ENCODE measurements at regions not wholly inside any gene's neighbourhood (a gene's known extent, or its start where the extent isn't known, plus 50 kb on each side); places are given as distances from the start of the nearest gene placed in this dataset.
"Not testable (repeated sequence)": the region's sequence is repeated elsewhere in the genome, so short reads cannot be mapped to it uniquely, and the experiment has no call there.

DNA sequence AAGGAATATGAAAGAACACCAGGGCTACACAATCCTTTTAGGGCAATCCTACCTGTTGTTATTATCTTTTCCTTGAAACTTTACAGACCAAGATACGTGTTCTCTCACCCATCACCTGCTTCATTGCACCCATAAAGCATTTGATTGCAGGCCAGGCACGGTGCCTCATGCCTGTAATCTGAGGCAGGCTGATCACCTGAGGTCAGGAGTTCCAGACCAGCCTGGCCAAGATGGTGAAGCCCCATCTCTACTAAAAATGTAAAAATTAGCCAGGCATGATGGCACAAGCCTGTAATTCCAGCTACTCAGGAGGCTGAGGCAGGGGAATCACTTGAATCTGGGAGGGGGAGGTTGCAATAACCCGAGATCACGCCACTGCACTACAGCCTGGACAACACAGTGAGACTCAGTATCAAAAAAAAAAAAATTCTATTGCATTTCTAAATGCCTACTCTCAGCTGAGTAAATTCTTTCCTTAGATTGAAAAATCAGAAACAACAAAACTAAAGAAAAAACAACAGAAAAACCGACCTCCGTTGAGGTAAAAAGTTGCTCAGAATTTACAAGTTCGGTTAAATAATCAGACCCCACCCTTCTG is 183.7 kb upstream of the TMEM132C start:
- no peak for DNase-seq (ENCODE audit: low read depth in 2 of 2)

DNA sequence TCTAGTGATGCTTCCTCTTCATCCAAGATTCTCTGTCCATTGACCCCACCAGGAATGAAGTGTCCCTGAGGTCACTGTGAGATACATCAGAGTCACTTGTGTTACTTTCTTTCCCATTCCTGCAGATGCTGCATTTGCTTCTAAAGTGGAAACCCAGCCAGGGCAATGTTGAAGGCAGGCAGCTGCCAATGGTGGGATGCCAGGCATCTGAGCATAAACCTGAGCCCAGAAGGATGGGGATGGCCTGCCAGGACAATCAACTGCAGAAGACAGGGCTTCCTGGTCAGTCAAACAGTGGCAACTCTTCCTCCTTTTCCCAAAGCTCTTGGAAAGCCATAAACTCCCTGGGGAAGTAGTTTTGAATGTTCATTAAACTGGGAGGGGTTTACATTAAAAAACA is 178.0 kb upstream of the TMEM132C start:
- no peak for DNase-seq (ENCODE audit: low read depth in 2 of 2)

GRCh38 chr12:128089961-128090360 is 177.0 kb upstream of the TMEM132C start:
- DNase-seq (ENCODE audit: low read depth in 2 of 2), result no peak

- DNase-seq (ENCODE audit: low read depth in 2 of 2), result no peak
Measured at GRCh38 chr12:128091101-128091720, 175.8 kb upstream of the TMEM132C start.

DNA sequence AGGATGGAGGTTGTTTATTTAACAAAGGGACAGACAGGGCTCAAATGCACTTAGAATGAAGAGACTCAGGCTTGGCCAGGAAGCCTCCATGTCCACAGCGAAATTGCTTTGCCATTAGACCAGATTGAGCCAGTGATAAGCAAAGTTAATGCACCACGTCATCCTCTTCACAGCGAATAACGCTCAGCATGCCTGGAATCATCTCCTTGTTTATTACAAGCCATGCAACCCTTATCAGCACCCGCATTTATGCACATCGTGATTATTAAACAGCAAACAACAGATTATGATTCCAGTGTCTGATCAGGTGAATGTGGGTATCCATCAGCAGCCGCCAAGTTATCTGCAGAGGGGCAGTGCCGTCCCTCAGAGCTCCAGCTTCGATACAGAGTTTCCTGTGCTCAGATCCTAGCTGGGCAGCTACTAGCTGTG is 175.0 kb upstream of the TMEM132C start:
- DNase-seq (ENCODE audit: low read depth in 2 of 2), result no peak

DNA sequence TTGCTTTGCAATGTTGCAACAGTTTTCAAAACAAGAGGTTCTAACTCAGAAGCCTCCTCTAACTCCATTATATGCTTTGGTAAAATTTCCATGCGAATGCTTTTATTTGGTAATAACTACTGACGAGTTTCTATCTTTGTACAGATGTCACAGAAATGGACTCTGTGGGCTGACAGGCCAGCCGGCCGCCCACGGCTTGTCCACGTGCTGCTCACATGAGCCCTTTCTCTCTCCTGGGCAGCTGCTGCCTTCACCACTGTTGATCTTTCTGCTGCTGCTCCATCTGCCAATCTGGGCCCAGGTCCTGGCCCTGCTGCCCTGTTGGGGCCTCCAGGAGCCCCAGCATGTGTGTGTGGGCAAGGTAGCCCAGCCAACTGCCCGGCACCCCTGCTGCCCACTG is 168.2 kb upstream of the TMEM132C start:
- no peak for DNase-seq (ENCODE audit: low read depth in 2 of 2)

- DNase-seq (ENCODE audit: low read depth in 2 of 2), result no peak
Measured at GRCh38 chr12:128103152-128103551, 163.8 kb upstream of the TMEM132C start.

DNA sequence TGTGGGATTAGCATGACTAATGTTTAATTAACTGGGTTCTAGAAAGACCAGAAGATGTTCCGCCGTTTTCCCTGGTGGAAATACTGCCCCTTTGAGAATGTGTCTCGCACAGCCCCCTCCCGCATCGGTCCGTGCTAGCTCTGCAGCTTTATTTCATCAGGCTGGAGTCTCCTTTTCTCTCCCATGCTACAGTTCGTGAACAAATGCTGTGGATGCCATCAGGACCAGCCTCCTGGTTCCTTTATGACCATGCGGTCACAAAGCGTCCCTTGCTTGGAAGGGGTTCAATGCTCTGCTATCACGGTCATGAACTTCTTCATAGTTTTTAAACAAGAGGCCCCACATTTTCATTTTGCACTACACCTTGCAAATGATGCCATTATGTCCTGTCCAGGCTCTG is 157.7 kb upstream of the TMEM132C start:
- no peak for DNase-seq (ENCODE audit: low read depth in 2 of 2)

DNA sequence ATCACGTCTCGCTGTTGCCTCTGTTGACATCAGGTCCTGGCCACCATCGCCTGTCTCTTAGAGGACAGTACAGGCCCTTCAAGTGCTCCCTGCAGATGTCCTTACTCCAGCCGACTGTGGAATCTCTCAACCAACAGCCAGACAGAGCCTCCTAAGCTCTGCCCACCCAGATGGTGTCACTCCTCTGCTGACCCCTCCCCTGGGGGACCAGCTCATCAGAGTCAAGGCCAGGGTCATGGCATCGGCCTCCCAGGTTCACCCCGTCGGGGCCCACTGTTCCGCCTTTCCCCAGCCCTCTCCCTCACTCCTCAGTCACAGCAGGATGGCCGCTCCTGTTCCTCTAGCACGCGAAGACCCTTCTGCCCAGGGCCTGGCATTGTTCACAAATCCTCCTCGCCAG is 157.3 kb upstream of the TMEM132C start:
- no peak for DNase-seq (ENCODE audit: low read depth in 2 of 2)

DNA sequence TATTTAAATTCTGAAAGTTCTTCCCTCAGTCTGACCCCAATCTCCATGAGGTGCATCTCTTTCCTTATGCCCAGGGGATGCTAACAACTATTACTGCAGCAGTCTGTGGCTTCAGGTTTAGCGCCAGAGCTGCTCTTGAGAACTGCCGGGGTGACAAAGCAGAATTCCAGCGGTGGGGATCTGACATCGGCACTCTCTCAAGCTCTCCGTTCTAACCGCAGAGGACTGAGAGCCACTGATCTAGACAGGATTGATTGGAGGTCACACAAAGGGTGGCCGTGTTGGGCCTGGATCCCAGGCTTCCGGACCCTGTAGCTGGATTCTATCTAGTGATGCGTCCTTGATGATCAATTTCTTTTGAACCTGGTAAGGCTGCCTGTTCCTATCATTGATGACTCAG is 155.6 kb upstream of the TMEM132C start:
- no peak for DNase-seq (ENCODE audit: low read depth in 2 of 2)

GRCh38 chr12:128111951-128112350 is 155.0 kb upstream of the TMEM132C start:
- DNase-seq (ENCODE audit: low read depth in 2 of 2), result no peak

- not testable (repeated sequence) for DNase-seq (ENCODE audit: low read depth in 2 of 2)
Measured at GRCh38 chr12:128113250-128113649, 153.7 kb upstream of the TMEM132C start.

GRCh38 chr12:128114485-128114884 is 152.5 kb upstream of the TMEM132C start:
- no peak for DNase-seq (ENCODE audit: low read depth in 2 of 2)

- no peak for DNase-seq (ENCODE audit: low read depth in 2 of 2)
Measured at GRCh38 chr12:128116537-128116936, 150.4 kb upstream of the TMEM132C start.

DNA sequence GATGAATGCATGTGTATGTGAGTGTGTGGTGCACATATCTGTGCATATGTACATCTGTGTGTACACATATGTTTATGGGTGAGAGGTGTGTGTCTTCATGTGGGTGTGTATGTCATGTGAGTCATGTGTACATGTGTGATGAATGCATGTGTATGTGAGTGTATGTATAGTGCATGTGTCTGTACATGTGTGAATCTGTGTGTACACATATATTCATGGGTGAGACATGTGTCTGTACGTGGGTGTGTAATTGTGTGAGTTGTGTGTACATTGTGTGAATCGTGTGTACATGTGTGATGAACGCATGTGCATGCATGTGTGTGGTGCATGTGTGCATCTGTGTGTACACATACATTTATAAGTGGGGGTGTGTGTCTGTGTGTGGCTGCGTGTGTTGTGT is 146.9 kb upstream of the TMEM132C start:
- no peak for DNase-seq (ENCODE audit: low read depth in 2 of 2)

DNA sequence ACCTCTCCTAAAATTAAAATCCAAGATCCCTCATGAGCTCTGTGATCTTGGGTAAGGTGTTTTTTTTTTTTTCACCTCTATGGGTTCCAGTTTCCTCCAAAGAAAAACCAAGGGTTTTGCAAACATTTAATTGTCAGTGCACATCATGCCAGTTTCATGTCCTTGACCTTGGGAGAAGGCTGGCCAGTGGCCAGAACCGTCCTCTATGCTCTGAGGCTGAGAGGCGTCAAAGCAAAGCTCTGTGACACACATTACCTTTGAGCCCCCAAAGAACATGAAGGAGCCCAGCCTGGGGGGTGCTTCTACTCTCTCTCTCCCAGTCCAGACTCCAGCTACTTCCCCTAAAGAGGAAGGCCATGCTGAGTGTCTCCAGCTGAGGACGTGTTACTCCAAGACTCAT is 145.5 kb upstream of the TMEM132C start:
- no peak for DNase-seq (ENCODE audit: low read depth in 2 of 2)

GRCh38 chr12:128123096-128123495 is 143.9 kb upstream of the TMEM132C start:
- no peak for DNase-seq (ENCODE audit: low read depth in 2 of 2)

DNA sequence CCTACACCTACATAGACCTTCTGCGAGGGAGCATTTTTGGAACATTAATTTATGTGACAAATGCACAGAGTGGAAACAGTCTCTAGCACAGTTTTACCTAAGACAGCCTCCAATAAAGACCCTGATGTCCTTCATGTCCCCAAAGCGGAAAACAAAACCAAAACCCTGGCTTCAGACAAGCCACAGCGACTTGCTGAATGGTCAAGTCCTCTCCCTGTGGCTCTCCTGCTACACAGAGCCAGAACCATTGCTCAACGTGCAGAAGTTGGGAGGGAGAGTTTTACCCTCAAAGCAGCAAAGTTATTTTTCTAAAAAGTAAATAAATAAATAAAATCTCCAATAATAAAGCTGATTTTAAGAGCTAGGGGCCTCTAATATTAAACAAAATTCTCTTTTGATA is 135.0 kb upstream of the TMEM132C start:
- DNase-seq (ENCODE audit: low read depth in 2 of 2), result no peak

DNA sequence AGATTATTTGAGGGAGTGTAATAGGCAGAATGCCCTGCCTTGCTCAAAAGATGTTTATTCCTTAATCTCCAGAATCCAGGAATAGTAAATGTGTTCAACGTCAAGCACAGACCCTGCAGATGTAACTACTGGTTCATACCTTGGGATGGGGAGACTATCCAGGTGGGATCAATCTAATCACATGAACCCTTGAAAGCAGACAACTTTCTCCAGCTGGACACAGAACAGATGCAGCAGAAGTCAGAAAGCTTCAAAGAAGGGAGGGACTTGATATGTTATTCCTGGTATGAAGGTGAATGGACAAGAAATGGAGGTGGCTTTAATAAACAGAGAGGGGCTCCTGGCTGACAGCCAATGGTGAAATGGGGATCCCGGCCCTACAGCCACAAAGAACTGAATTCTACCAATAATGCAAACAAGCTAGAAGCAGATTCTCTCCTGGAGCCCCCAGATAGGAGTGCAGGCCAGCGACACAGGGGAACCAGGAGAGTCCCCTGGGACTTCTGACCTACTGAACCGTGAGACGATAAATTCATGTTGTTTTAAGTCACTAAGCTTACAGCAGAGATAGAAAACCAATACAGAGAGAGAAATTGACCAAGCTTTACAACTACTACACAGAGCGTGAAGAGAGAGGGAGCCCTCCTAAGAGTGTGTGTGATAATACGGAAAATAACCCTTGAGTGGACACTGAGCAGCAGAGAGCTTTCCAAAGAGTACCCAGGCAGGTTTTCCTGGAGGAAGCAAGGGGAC is 133.5 kb upstream of the TMEM132C start:
- no peak for DNase-seq (ENCODE audit: low read depth in 2 of 2)

DNA sequence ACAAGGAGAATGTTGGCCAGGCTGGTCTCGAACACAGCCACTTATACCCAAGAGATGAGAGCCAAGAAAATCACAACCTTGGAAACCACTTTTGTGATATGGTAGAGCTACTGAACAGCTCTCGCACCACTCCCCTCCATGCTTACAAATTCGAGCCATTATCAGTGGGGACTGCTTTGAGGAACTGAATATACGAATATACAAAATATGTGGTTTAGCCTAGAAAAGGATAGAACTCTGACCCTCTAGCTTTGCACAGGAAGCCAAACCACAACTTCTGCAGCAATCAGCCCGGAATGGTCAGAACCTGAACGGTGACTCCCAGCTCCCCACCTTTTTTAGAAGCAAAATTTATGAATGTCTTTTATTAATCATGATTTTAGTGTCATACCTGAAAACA is 129.8 kb upstream of the TMEM132C start:
- no peak for DNase-seq (ENCODE audit: low read depth in 2 of 2)

GRCh38 chr12:128138125-128138524 is 128.8 kb upstream of the TMEM132C start:
- no peak for DNase-seq (ENCODE audit: low read depth in 2 of 2)

DNA sequence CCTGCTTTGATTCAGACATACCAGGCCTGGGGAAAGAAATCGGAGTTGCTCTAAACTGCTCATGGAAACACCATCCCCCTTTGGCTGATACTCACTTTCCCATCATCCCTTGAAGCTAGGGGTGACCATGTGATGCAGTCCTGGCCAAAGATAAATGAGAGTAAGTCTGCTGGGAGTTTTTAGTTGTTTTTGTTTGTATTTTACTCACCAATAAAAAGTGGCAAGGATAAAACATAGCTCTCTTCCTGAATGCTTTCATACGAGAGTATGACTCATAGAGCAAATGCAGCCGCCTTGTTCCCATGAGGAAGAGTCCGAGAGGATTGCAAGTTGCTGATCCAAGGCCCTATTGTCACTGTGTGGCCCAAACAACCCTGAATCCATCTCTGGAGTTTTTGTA is 126.4 kb upstream of the TMEM132C start:
- DNase-seq (ENCODE audit: low read depth in 2 of 2), result no peak

GRCh38 chr12:128150961-128151360 is 116.0 kb upstream of the TMEM132C start:
- DNase-seq (ENCODE audit: low read depth in 2 of 2), result no peak
